Common myeloid progenitor, CD34-positive (primary cell): ENCODE measurements at regions not wholly inside any gene's neighbourhood (a gene's known extent, or its start where the extent isn't known, plus 50 kb on each side); places are given as distances from the start of the nearest gene placed in this dataset.
"Not testable (repeated sequence)": the region's sequence is repeated elsewhere in the genome, so short reads cannot be mapped to it uniquely, and the experiment has no call there.

ENCODE experiments used
- CTCF ChIA-PET: fragments of 350-600 bp; sonication (Branson Sonifier 250); formaldehyde crosslinking; loops from one replicate; lab custom pipeline; 2021; ENCODE audit warnings: antibody characterized with exemption; lab: Charles Lee
- POLR2A ChIA-PET: fragments of 350-600 bp; sonication (Branson Sonifier 250); formaldehyde crosslinking; loops from one replicate; lab custom pipeline; 2021; ENCODE audit warnings: antibody characterized with exemption; lab: Charles Lee
- DNase-seq, 3 donors: peaks; one replicate each; pipeline versions ENCODE4 v3.0.0 to v3.0.0-alpha.2; 2013
- H3K27ac ChIP-seq, 2 experiments: 1 replicate in 1 of 2; 2 replicates in 1 of 2; pipeline ENCODE4 v1.7.0; 2013; ENCODE audit warnings: inconsistent platforms in 2 of 2, low read length in 2 of 2, mild to moderate bottlenecking in 2 of 2, low read depth in 1 of 2, moderate library complexity in 1 of 2; ENCODE audit not compliant: severe bottlenecking in 2 of 2, insufficient read depth in 1 of 2, poor library complexity in 1 of 2
- H3K27me3 ChIP-seq, 5 experiments: replicated peaks in 2 of 5; 1 replicate in 3 of 5; 2 replicates in 2 of 5; pipeline versions ENCODE4 v1.6.1 to v1.7.0; 2013; ENCODE audit warnings: low read length in 4 of 5, mild to moderate bottlenecking in 2 of 5, moderate library complexity in 2 of 5, inconsistent platforms in 1 of 5; ENCODE audit not compliant: insufficient read depth in 5 of 5, control insufficient read depth in 4 of 5
- H3K36me3 ChIP-seq, 4 experiments: 1 replicate in 2 of 4; 2 replicates in 2 of 4; pipeline versions ENCODE4 v1.6.1 to v1.7.0; 2013; ENCODE audit warnings: low read length in 3 of 4, control low read depth in 1 of 4, mild to moderate bottlenecking in 1 of 4; ENCODE audit not compliant: control insufficient read depth in 4 of 4, insufficient read depth in 4 of 4
- H3K4me1 ChIP-seq, 4 experiments: 1 replicate in 3 of 4; 2 replicates in 1 of 4; pipeline versions ENCODE4 v1.6.1 to v1.7.1; 2013; ENCODE audit warnings: low read length in 3 of 4, mild to moderate bottlenecking in 3 of 4, control low read depth in 1 of 4, inconsistent platforms in 1 of 4, moderate library complexity in 1 of 4; ENCODE audit not compliant: control insufficient read depth in 4 of 4, insufficient read depth in 4 of 4; ENCODE audit errors: control extremely low read depth in 1 of 4
- H3K4me3 ChIP-seq, 7 experiments: 1 replicate in 4 of 7; 2 replicates in 3 of 7; pipeline versions ENCODE4 v1.5.1 to v1.7.0; 2013; ENCODE audit warnings: mild to moderate bottlenecking in 7 of 7, low read length in 6 of 7, moderate library complexity in 6 of 7, inconsistent platforms in 2 of 7, low read depth in 2 of 7, control low read depth in 1 of 7; ENCODE audit not compliant: insufficient read depth in 4 of 7, control insufficient read depth in 1 of 7; ENCODE audit errors: extremely low read depth in 1 of 7
- H3K9me3 ChIP-seq, 5 experiments: 1 replicate in 4 of 5; 2 replicates in 1 of 5; pipeline versions ENCODE4 v1.6.1 to v1.7.1; 2013; ENCODE audit warnings: low read length in 4 of 5, mild to moderate bottlenecking in 2 of 5, inconsistent platforms in 1 of 5, low read depth in 1 of 5, moderate library complexity in 1 of 5; ENCODE audit not compliant: control insufficient read depth in 4 of 5, insufficient read depth in 2 of 5; ENCODE audit errors: control extremely low read depth in 1 of 5
- WGBS: methylation state at CpG from one replicate; pipeline ENCODE4 v1.1.5; 2013; ENCODE audit not compliant: insufficient coverage; 5-methylcytosine and 5-hydroxymethylcytosine counted together

DNA sequence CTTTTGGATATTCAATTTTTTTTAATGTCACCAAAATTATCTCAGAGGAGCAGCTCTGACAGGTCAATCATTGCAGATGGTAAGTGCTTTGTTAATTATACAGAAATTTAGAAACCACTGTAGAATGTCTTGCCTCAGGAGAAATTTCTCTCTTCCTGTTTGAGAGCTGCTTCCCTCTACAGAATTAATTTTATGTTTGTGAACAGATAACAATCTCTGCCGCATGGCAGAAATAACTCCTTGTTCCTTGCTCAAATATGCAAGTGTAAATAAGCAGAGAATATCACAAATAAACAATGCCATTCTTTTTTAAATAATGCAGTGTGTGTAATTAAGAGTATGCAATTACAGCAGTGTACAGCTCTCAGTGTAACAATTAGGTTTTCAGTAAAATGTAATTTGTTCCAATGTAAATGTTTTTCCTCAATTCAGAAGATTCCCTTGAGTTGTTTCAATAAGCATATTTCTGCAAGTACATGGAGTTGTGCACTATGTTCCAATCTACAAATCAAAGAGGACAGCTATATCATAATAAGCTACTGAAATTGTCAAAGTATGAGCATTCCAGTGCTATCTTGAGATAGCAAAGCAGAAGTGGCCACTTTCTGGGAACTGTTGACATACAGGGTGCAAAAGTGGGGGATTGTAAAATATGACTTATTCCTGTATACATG is 1012.8 kb downstream of the MAT2B start:
- Histone ChIP-seq H3K27me3 (no peaks in the 10 kb centered on the region), H3K36me3 (no peaks in the 10 kb centered on the region), H3K4me1 (peaks cover 0 to 16% (median 8%) of the 10 kb centered on the region in 4 experiments), H3K27ac (no peak overlapping the region), H3K4me3 (peak overlapping the region in 2 of 7 experiments; percentile 3 to 10), H3K9me3 (peaks cover 0 to under 1% (median 0%) of the 10 kb centered on the region in 5 experiments)
- no CpG with 5 or more reads among the region's 1 CpG for WGBS
- peak in 2 of 3 donors; percentile 7 to 19 for DNase-seq
- ChIA-PET CTCF (no interaction called here), POLR2A (no interaction called here)

DNA sequence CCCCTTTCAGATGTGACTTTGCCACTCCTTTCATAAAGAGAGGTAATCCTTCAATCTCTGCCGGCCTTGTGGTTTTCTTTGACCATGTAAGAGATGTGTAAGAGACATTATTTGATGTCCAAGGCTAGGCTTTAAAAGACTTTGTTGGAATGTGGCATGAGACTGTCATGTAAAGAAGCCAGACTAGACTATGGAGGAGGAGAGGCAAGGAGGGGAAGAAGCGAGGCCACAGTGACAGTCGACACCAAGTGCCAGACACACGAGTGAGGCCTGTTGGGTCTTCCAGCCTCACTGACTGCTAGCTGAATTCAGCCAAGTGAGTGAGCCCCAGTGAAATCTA is 1013.3 kb downstream of the MAT2B start:
- POLR2A ChIA-PET = no interaction called here
- peaks cover 0 to 16% (median 8%) of the 10 kb centered on the region in 4 experiments for H3K4me1 ChIP-seq
- no peak overlapping the region for H3K27ac ChIP-seq
- 78% methylated on average over 4 of the region's 4 CpGs for WGBS
- H3K36me3 ChIP-seq = no peaks in the 10 kb centered on the region
- H3K9me3 ChIP-seq = no peaks in the 10 kb centered on the region
- CTCF ChIA-PET = no interaction called here
- H3K27me3 ChIP-seq = no peaks in the 10 kb centered on the region
- H3K4me3 ChIP-seq = peak overlapping the region in 1 of 7 experiments; percentile 3
- DNase-seq = no peak

DNA sequence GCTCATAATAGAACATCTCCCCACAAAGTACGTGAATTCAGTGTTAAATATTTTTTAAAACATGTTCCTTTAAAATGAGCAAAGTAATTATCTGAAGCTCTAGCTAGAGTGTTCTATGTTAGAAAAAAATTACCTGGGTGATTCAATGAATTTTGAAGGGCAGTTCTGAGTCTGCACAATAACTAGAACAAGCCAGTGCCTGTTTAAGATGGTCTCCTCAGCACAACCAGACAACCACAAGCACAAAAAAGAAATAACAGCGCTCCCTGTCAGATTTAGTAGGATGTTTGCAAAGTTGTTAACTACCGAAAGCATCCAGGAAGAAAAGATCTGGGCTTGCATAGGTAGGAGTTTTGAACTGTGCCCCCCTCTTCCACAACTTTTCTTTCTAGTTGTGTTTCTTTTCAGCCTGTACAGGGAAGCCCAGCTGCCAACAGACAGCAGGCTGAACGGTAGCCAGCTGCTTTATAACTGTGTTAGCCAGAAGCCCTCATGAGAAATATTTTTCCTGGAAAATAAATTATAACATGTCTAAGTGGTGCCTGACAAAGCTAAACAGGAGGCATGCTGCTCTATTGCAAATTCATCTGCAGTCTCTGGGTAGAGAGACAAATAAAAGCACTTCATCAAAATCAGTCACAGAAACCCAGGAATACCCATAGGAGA is 1026.9 kb downstream of the MAT2B start:
- no CpG with 5 or more reads among the region's 4 CpGs for WGBS
- no peaks in the 10 kb centered on the region for H3K9me3 ChIP-seq
- DNase-seq = no peak
- ChIA-PET POLR2A (no interaction called here), CTCF (no interaction called here)
- H3K36me3 ChIP-seq = no peaks in the 10 kb centered on the region
- H3K4me3 ChIP-seq = no peak overlapping the region
- H3K4me1 ChIP-seq = no peaks in the 10 kb centered on the region
- H3K27me3 ChIP-seq = no peaks in the 10 kb centered on the region
- no peak overlapping the region for H3K27ac ChIP-seq

DNA sequence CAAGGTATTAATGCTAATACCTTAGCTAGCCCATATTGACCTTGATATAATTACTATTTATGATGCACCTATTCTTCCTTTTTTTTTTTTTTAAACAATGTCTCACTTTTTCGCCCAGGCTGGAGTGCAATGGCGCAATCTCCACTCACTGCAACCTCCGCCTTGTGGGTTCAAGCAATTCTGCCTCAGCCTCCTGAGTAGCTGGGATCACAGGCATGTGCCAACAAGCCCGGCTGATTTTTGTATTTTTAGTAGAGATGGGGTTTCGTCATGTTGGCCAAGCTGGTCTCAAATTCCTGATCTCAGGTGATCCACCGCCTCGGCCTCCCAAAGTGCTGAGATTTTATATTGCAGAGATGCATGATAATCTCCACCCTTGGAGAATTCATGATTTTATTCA is 1028.0 kb downstream of the MAT2B start:
- DNase-seq, CTCF ChIA-PET, H3K9me3 ChIP-seq, H3K4me3 ChIP-seq, H3K27me3 ChIP-seq, H3K36me3 ChIP-seq, H3K4me1 ChIP-seq, POLR2A ChIA-PET, H3K27ac ChIP-seq: not testable (repeated sequence)
- 100% methylated on average over 3 of the region's 7 CpGs for WGBS

DNA sequence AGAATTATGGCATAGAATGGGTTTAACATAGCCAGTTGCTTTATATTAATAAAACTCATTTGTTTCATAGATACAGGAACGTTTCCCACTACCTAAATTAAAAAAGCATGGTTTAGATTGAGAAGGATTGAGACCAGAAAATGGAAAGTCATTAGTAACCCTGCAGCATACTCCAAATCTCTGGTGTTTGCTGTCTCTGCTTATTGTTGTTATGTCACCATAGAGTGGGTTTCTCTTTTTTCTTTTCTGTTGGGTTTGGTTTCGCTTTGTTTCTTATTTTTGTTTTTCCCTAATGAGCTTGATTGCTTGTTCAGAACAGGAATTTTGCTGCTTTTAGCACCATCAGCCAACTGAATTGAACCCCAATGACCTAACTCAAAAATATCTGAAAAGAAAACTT is 1034.8 kb downstream of the MAT2B start:
- CTCF ChIA-PET = no interaction called here
- Histone ChIP-seq H3K9me3 (no peaks in the 10 kb centered on the region), H3K27me3 (no peaks in the 10 kb centered on the region), H3K4me1 (no peaks in the 10 kb centered on the region), H3K36me3 (no peaks in the 10 kb centered on the region), H3K27ac (no peak overlapping the region), H3K4me3 (no peak overlapping the region)
- DNase-seq = no peak
- no CpG with 5 or more reads among the region's 2 CpGs for WGBS
- POLR2A ChIA-PET = no interaction called here

DNA sequence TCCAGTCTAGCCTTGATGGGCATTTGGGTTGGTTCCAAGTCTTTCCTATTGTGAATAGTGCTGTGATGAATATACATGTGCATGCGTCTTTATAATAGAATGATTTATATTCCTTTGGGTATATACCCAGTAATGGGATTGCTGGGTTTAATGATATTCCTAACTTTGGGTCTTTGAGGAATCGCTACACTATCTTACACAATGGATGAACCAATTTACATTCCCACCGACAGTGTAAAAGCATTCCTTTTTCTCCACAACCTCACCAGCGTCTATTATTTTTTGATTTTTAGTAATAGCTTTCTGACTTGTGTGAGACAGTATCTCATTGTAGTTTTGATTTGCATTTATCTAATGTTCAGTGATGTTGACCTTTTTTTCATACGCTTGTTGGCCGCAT is 1040.1 kb downstream of the MAT2B start:
- Histone ChIP-seq H3K27me3 (no peaks in the 10 kb centered on the region), H3K27ac (no peak overlapping the region), H3K4me3 (no peak overlapping the region), H3K36me3 (no peaks in the 10 kb centered on the region), H3K4me1 (no peaks in the 10 kb centered on the region), H3K9me3 (no peaks in the 10 kb centered on the region)
- CTCF ChIA-PET = no interaction called here
- no CpG with 5 or more reads among the region's 6 CpGs for WGBS
- POLR2A ChIA-PET = no interaction called here
- no peak for DNase-seq

DNA sequence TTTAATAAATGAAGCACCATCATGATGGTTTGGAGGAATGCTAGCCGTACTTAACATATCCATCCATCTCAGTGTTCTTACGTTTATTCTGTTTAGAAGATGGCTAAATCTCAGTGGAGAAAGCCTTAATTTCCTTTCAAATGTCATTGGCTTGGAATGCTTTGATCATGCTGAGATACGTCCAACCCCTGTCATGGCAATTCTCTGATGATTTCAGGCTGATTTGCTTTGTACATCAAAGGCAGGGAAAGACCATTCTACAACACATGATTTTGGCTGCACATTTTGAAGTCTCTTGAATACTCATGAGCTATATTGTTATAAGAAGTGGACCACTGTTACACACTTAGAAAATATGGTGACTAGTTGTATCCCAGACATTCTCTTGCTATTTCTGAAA is 1048.4 kb downstream of the MAT2B start:
- H3K9me3 ChIP-seq = no peaks in the 10 kb centered on the region
- no peak for DNase-seq
- H3K27me3 ChIP-seq = no peaks in the 10 kb centered on the region
- H3K4me1 ChIP-seq = no peaks in the 10 kb centered on the region
- 100% methylated on average over 2 of the region's 3 CpGs for WGBS
- ChIA-PET CTCF (no interaction called here), POLR2A (no interaction called here)
- no peak overlapping the region for H3K27ac ChIP-seq
- H3K36me3 ChIP-seq = no peaks in the 10 kb centered on the region
- H3K4me3 ChIP-seq = no peak overlapping the region
